ENCODE measurements at regions not wholly inside any gene's neighbourhood (a gene's known extent, or its start where the extent isn't known, plus 50 kb on each side); places are given as distances from the start of the nearest gene placed in this dataset.

- Histone ChIP-seq H3K36me3 (ENCODE audit: control insufficient read depth in 5 of 5, insufficient read depth in 5 of 5, low read length in 5 of 5) (no peaks in the 10 kb centered on the region), H3K27me3 (ENCODE audit: control insufficient read depth in 5 of 5, insufficient read depth in 4 of 5, low read length in 5 of 5) (peaks cover 0 to 2% (median 0%) of the 10 kb centered on the region in 5 donors), H3K9ac (ENCODE audit: low read length in 5 of 5) (no peak overlapping the region), H3K4me1 (ENCODE audit: control insufficient read depth in 5 of 5, insufficient read depth in 5 of 5, low read length in 5 of 5) (peaks cover 0 to 29% (median 10%) of the 10 kb centered on the region in 5 donors), H3K4me3 (ENCODE audit: low read depth in 1 of 5, low read length in 5 of 5) (no peak overlapping the region), H3K9me3 (ENCODE audit: control insufficient read depth in 5 of 5, low read length in 5 of 5) (no peaks in the 10 kb centered on the region), H3K27ac (ENCODE audit: low read depth, low read length) (no peak overlapping the region)
Measured at GRCh38 chr6:170173335-170173881, 117.5 kb downstream of the DLL1 start.

- Histone ChIP-seq H3K36me3 (ENCODE audit: control insufficient read depth in 5 of 5, insufficient read depth in 5 of 5, low read length in 5 of 5) (no peaks in the 10 kb centered on the region), H3K4me3 (ENCODE audit: low read depth in 1 of 5, low read length in 5 of 5) (no peak overlapping the region), H3K9ac (ENCODE audit: low read length in 5 of 5) (no peak overlapping the region), H3K27ac (ENCODE audit: low read depth, low read length) (no peak overlapping the region), H3K9me3 (ENCODE audit: control insufficient read depth in 5 of 5, low read length in 5 of 5) (no peaks in the 10 kb centered on the region), H3K4me1 (ENCODE audit: control insufficient read depth in 5 of 5, insufficient read depth in 5 of 5, low read length in 5 of 5) (peaks cover 0 to 24% (median 9%) of the 10 kb centered on the region in 5 donors), H3K27me3 (ENCODE audit: control insufficient read depth in 5 of 5, insufficient read depth in 4 of 5, low read length in 5 of 5) (peaks cover 0 to 4% (median 0%) of the 10 kb centered on the region in 5 donors)
Measured at GRCh38 chr6:170172825-170173256, 118.0 kb downstream of the DLL1 start.

GRCh38 chr6:170172392-170172791 lies 118.5 kb downstream of the DLL1 start:
- Histone ChIP-seq H3K27ac (ENCODE audit: low read depth, low read length) (no peak overlapping the region), H3K4me1 (ENCODE audit: control insufficient read depth in 5 of 5, insufficient read depth in 5 of 5, low read length in 5 of 5) (peaks cover 0 to 24% (median 9%) of the 10 kb centered on the region in 5 donors), H3K27me3 (ENCODE audit: control insufficient read depth in 5 of 5, insufficient read depth in 4 of 5, low read length in 5 of 5) (peaks cover 0 to 4% (median 0%) of the 10 kb centered on the region in 5 donors), H3K9ac (ENCODE audit: low read length in 5 of 5) (no peak overlapping the region), H3K9me3 (ENCODE audit: control insufficient read depth in 5 of 5, low read length in 5 of 5) (no peaks in the 10 kb centered on the region), H3K36me3 (ENCODE audit: control insufficient read depth in 5 of 5, insufficient read depth in 5 of 5, low read length in 5 of 5) (no peaks in the 10 kb centered on the region), H3K4me3 (ENCODE audit: low read depth in 1 of 5, low read length in 5 of 5) (no peak overlapping the region)

- Histone ChIP-seq H3K9me3 (ENCODE audit: control insufficient read depth in 5 of 5, low read length in 5 of 5) (no peaks in the 10 kb centered on the region), H3K9ac (ENCODE audit: low read length in 5 of 5) (peak overlapping the region in 2 of 5 donors; percentile 59 to 81), H3K4me1 (ENCODE audit: control insufficient read depth in 5 of 5, insufficient read depth in 5 of 5, low read length in 5 of 5) (peaks cover 0 to 35% (median 14%) of the 10 kb centered on the region in 5 donors), H3K27ac (ENCODE audit: low read depth, low read length) (no peak overlapping the region), H3K27me3 (ENCODE audit: control insufficient read depth in 5 of 5, insufficient read depth in 4 of 5, low read length in 5 of 5) (peaks cover 2 to 17% (median 11%) of the 10 kb centered on the region in 5 donors), H3K36me3 (ENCODE audit: control insufficient read depth in 5 of 5, insufficient read depth in 5 of 5, low read length in 5 of 5) (no peaks in the 10 kb centered on the region), H3K4me3 (ENCODE audit: low read depth in 1 of 5, low read length in 5 of 5) (peak overlapping the region in 4 of 5 donors; percentile 23 to 79 (median 58))
Measured at GRCh38 chr6:170167657-170168159, 123.2 kb downstream of the DLL1 start.

GRCh38 chr6:170166511-170167122 lies 124.3 kb downstream of the DLL1 start:
- Histone ChIP-seq H3K27me3 (ENCODE audit: control insufficient read depth in 5 of 5, insufficient read depth in 4 of 5, low read length in 5 of 5) (peaks cover 2 to 20% (median 11%) of the 10 kb centered on the region in 5 donors), H3K36me3 (ENCODE audit: control insufficient read depth in 5 of 5, insufficient read depth in 5 of 5, low read length in 5 of 5) (no peaks in the 10 kb centered on the region), H3K4me1 (ENCODE audit: control insufficient read depth in 5 of 5, insufficient read depth in 5 of 5, low read length in 5 of 5) (peaks cover 0 to 35% (median 14%) of the 10 kb centered on the region in 5 donors), H3K4me3 (ENCODE audit: low read depth in 1 of 5, low read length in 5 of 5) (no peak overlapping the region), H3K27ac (ENCODE audit: low read depth, low read length) (no peak overlapping the region), H3K9me3 (ENCODE audit: control insufficient read depth in 5 of 5, low read length in 5 of 5) (no peaks in the 10 kb centered on the region), H3K9ac (ENCODE audit: low read length in 5 of 5) (no peak overlapping the region)

GRCh38 chr6:170165471-170166117 lies 125.3 kb downstream of the DLL1 start:
- Histone ChIP-seq H3K27me3 (ENCODE audit: control insufficient read depth in 5 of 5, insufficient read depth in 4 of 5, low read length in 5 of 5) (peaks cover 2 to 20% (median 11%) of the 10 kb centered on the region in 5 donors), H3K27ac (ENCODE audit: low read depth, low read length) (no peak overlapping the region), H3K4me1 (ENCODE audit: control insufficient read depth in 5 of 5, insufficient read depth in 5 of 5, low read length in 5 of 5) (peaks cover 0 to 35% (median 14%) of the 10 kb centered on the region in 5 donors), H3K9me3 (ENCODE audit: control insufficient read depth in 5 of 5, low read length in 5 of 5) (no peaks in the 10 kb centered on the region), H3K9ac (ENCODE audit: low read length in 5 of 5) (no peak overlapping the region), H3K36me3 (ENCODE audit: control insufficient read depth in 5 of 5, insufficient read depth in 5 of 5, low read length in 5 of 5) (no peaks in the 10 kb centered on the region), H3K4me3 (ENCODE audit: low read depth in 1 of 5, low read length in 5 of 5) (peak overlapping the region in 1 of 5 donors; percentile 11)

GRCh38 chr6:170165085-170165470 lies 125.8 kb downstream of the DLL1 start:
- H3K4me3 ChIP-seq (ENCODE audit: low read depth in 1 of 5, low read length in 5 of 5): peak overlapping the region in 1 of 5 donors; percentile 11
- no peaks in the 10 kb centered on the region for H3K36me3 ChIP-seq (ENCODE audit: control insufficient read depth in 5 of 5, insufficient read depth in 5 of 5, low read length in 5 of 5)
- H3K27me3 ChIP-seq (ENCODE audit: control insufficient read depth in 5 of 5, insufficient read depth in 4 of 5, low read length in 5 of 5): peaks cover 2 to 20% (median 11%) of the 10 kb centered on the region in 5 donors
- H3K4me1 ChIP-seq (ENCODE audit: control insufficient read depth in 5 of 5, insufficient read depth in 5 of 5, low read length in 5 of 5): peaks cover 0 to 35% (median 14%) of the 10 kb centered on the region in 5 donors
- peak overlapping the region in 1 of 5 donors; percentile 41 for H3K9ac ChIP-seq (ENCODE audit: low read length in 5 of 5)
- no peaks in the 10 kb centered on the region for H3K9me3 ChIP-seq (ENCODE audit: control insufficient read depth in 5 of 5, low read length in 5 of 5)
- no peak overlapping the region for H3K27ac ChIP-seq (ENCODE audit: low read depth, low read length)

GRCh38 chr6:170164271-170164900 lies 126.5 kb downstream of the DLL1 start:
- peaks cover 0 to 35% (median 14%) of the 10 kb centered on the region in 5 donors for H3K4me1 ChIP-seq (ENCODE audit: control insufficient read depth in 5 of 5, insufficient read depth in 5 of 5, low read length in 5 of 5)
- peaks cover 2 to 20% (median 13%) of the 10 kb centered on the region in 5 donors for H3K27me3 ChIP-seq (ENCODE audit: control insufficient read depth in 5 of 5, insufficient read depth in 4 of 5, low read length in 5 of 5)
- no peaks in the 10 kb centered on the region for H3K36me3 ChIP-seq (ENCODE audit: control insufficient read depth in 5 of 5, insufficient read depth in 5 of 5, low read length in 5 of 5)
- no peaks in the 10 kb centered on the region for H3K9me3 ChIP-seq (ENCODE audit: control insufficient read depth in 5 of 5, low read length in 5 of 5)
- no peak overlapping the region for H3K4me3 ChIP-seq (ENCODE audit: low read depth in 1 of 5, low read length in 5 of 5)
- no peak overlapping the region for H3K27ac ChIP-seq (ENCODE audit: low read depth, low read length)
- peak overlapping the region in 1 of 5 donors; percentile 41 for H3K9ac ChIP-seq (ENCODE audit: low read length in 5 of 5)

- peaks cover 0 to 35% (median 14%) of the 10 kb centered on the region in 5 donors for H3K4me1 ChIP-seq (ENCODE audit: control insufficient read depth in 5 of 5, insufficient read depth in 5 of 5, low read length in 5 of 5)
Measured at GRCh38 chr6:170163405-170164170, 127.3 kb downstream of the DLL1 start.

More at GRCh38 chr6:170163405-170164170, 127.3 kb downstream of the DLL1 start:
- no peaks in the 10 kb centered on the region for H3K36me3 ChIP-seq (ENCODE audit: control insufficient read depth in 5 of 5, insufficient read depth in 5 of 5, low read length in 5 of 5)
- H3K27ac ChIP-seq (ENCODE audit: low read depth, low read length): no peak overlapping the region
- H3K27me3 ChIP-seq (ENCODE audit: control insufficient read depth in 5 of 5, insufficient read depth in 4 of 5, low read length in 5 of 5): peaks cover 2 to 23% (median 14%) of the 10 kb centered on the region in 5 donors
- H3K9me3 ChIP-seq (ENCODE audit: control insufficient read depth in 5 of 5, low read length in 5 of 5): no peaks in the 10 kb centered on the region
- H3K9ac ChIP-seq (ENCODE audit: low read length in 5 of 5): no peak overlapping the region
- H3K4me3 ChIP-seq (ENCODE audit: low read depth in 1 of 5, low read length in 5 of 5): no peak overlapping the region
